ENCODE measurements at regions not wholly inside any gene's neighbourhood (a gene's known extent, or its start where the extent isn't known, plus 50 kb on each side); places are given as distances from the start of the nearest gene placed in this dataset.

GRCh38 chr2:117698287-117698686 is 116.2 kb upstream of the DDX18 start:
- TF ChIP-seq CTCF (IDR thresholded peaks at IDR 0.05; ENCODE audit: low read length) (no peak), EZH2 (IDR thresholded peaks at IDR 0.05; ENCODE audit: borderline replicate concordance, low read length) (no peak)
